GM23338 (cell line): ENCODE measurements at regions not wholly inside any gene's neighbourhood (a gene's known extent, or its start where the extent isn't known, plus 50 kb on each side); places are given as distances from the start of the nearest gene placed in this dataset.

Source experiments
- ATAC-seq: fragments of 200-7000 bp; cut with Tn5 transposase; 3 replicates; pipeline ENCODE4 v1.9.1; 2020
- DNase-seq: peaks from one replicate; pipeline ENCODE4 v3.0.0-alpha.2; 2015; ENCODE audit warnings: low spot score
- H2AFZ ChIP-seq: fragments of 200-600 bp; sonication (generic); 2 replicates; pipeline ENCODE4 v1.8.0; 2016; ENCODE audit warnings: antibody characterized with exemption, mild to moderate bottlenecking, moderate library complexity
- H3F3A ChIP-seq: fragments of 200-600 bp; sonication (generic); replicated peaks from 2 replicates; pipeline ENCODE4 v1.8.0; 2017; ENCODE audit warnings: antibody characterized with exemption, mixed run types, low read depth
- H3K27ac ChIP-seq: fragments of 200-600 bp; sonication (generic); 2 replicates; pipeline ENCODE4 v1.6.1; 2016; ENCODE audit warnings: low read depth
- H3K27me3 ChIP-seq: fragments of 200-600 bp; sonication (generic); 2 replicates; pipeline ENCODE4 v1.8.0; 2016; ENCODE audit warnings: mild to moderate bottlenecking, mixed run types, moderate library complexity; ENCODE audit not compliant: insufficient read depth
- H3K36me3 ChIP-seq: fragments of 200-600 bp; sonication (generic); 2 replicates; pipeline ENCODE4 v1.8.0; 2016; ENCODE audit warnings: mild to moderate bottlenecking; ENCODE audit not compliant: insufficient read depth
- H3K4me1 ChIP-seq: fragments of 200-600 bp; sonication (generic); 2 replicates; pipeline ENCODE4 v1.8.0; 2016; ENCODE audit warnings: mild to moderate bottlenecking, moderate library complexity; ENCODE audit not compliant: insufficient read depth
- H3K4me2 ChIP-seq: fragments of 200-600 bp; sonication (generic); 2 replicates; pipeline ENCODE4 v1.7.1; 2017; ENCODE audit warnings: mixed run types
- H3K4me3 ChIP-seq: fragments of 200-600 bp; sonication (generic); 2 replicates; pipeline ENCODE4 v1.6.1; 2016; ENCODE audit warnings: mixed run types
- H3K79me2 ChIP-seq: fragments of 200-600 bp; sonication (generic); replicated peaks from 2 replicates; pipeline ENCODE4 v1.8.0; 2017; ENCODE audit warnings: mild to moderate bottlenecking; ENCODE audit not compliant: insufficient read depth
- H3K9me2 ChIP-seq: fragments of 200-600 bp; sonication (generic); 2 replicates; pipeline ENCODE4 v1.8.0; 2017; ENCODE audit not compliant: insufficient read depth
- H4K20me1 ChIP-seq: fragments of 200-600 bp; sonication (generic); replicated peaks from 2 replicates; pipeline ENCODE4 v1.8.0; 2017; ENCODE audit warnings: mild to moderate bottlenecking; ENCODE audit not compliant: insufficient read depth
- H3K27ac Mint-ChIP-seq: 2 replicates; pipeline ENCODE4 v1.8.0; 2020; ENCODE audit warnings: inconsistent platforms, mild to moderate bottlenecking, moderate library complexity, mixed read lengths
- H3K27me3 Mint-ChIP-seq: 3 replicates; pipeline ENCODE4 v1.8.0; 2022; ENCODE audit warnings: low read depth, mild to moderate bottlenecking, moderate library complexity, mixed read lengths, inconsistent platforms; ENCODE audit not compliant: insufficient read depth, poor library complexity
- H3K36me3 Mint-ChIP-seq: 3 replicates; pipeline ENCODE4 v1.8.0; 2021; ENCODE audit warnings: low read depth, mild to moderate bottlenecking, inconsistent platforms, moderate library complexity, mixed read lengths
- H3K4me1 Mint-ChIP-seq: 3 replicates; pipeline ENCODE4 v1.8.0; 2020; ENCODE audit warnings: mild to moderate bottlenecking, inconsistent platforms, mixed read lengths
- H3K4me3 Mint-ChIP-seq: 3 replicates; pipeline ENCODE4 v1.8.0; 2021; ENCODE audit warnings: moderate library complexity, mild to moderate bottlenecking, inconsistent platforms, mixed read lengths
- H3K9me3 Mint-ChIP-seq: 3 replicates; pipeline ENCODE4 v1.8.0; 2020; ENCODE audit warnings: moderate library complexity, mild to moderate bottlenecking, inconsistent platforms, mixed read lengths
- CTCF ChIP-seq, 2 experiments: fragments of 200-600 bp in 1 of 2; sonication (generic) in 1 of 2; conservative IDR thresholded peaks; 2 replicates each; pipeline versions ENCODE4 v1.5.1 to v1.6.1; 2016 to 2017; ENCODE audit warnings: antibody characterized with exemption in 2 of 2, low read depth in 2 of 2, mild to moderate bottlenecking in 2 of 2, moderate library complexity in 1 of 2
- ETS1 ChIP-seq: IDR thresholded peaks from 2 replicates; pipeline ENCODE4 v1.6.1; 2016; ENCODE audit warnings: antibody characterized with exemption
- EZH2 ChIP-seq: fragments of 200-600 bp; sonication (generic); IDR thresholded peaks from one replicate; pipeline ENCODE4 v1.8.0; 2017; ENCODE audit warnings: antibody characterized with exemption, mild to moderate bottlenecking, low read depth; ENCODE audit not compliant: unreplicated experiment
- EZH2phosphoT487 ChIP-seq: fragments of 200-600 bp; sonication (generic); IDR thresholded peaks from one replicate; pipeline ENCODE4 v1.8.1; 2018; ENCODE audit warnings: antibody characterized with exemption; ENCODE audit not compliant: unreplicated experiment
- JUNB ChIP-seq: IDR thresholded peaks from one replicate; pipeline ENCODE4 v1.6.1; 2016; ENCODE audit warnings: antibody characterized with exemption; ENCODE audit not compliant: unreplicated experiment
- POLR2AphosphoS5 ChIP-seq: IDR thresholded peaks from 2 replicates; pipeline ENCODE4 v1.6.1; 2016; ENCODE audit warnings: antibody characterized with exemption, low read depth
- REST ChIP-seq: IDR thresholded peaks from one replicate; pipeline ENCODE4 v1.6.1; 2018; ENCODE audit warnings: antibody characterized with exemption; ENCODE audit not compliant: unreplicated experiment
- STAT1 ChIP-seq: IDR thresholded peaks from one replicate; pipeline ENCODE4 v1.6.1; 2016; ENCODE audit warnings: antibody characterized with exemption; ENCODE audit not compliant: unreplicated experiment
- ZNF114 ChIP-seq: fragments of 250-450 bp; sonication (Bioruptor Pico); IDR thresholded peaks from 2 replicates; pipeline ENCODE4 v1.5.0; 2020; ENCODE audit warnings: mild to moderate bottlenecking, moderate library complexity
- ZNF462 ChIP-seq: fragments of 250-450 bp; sonication (Bioruptor Pico); IDR thresholded peaks from 2 replicates; pipeline ENCODE4 v1.5.0; 2020; ENCODE audit warnings: mild to moderate bottlenecking, moderate library complexity

GRCh38 chr4:82172186-82172585 is 201.6 kb downstream of the HNRNPD start:
- Histone ChIP-seq H3K27me3 (no peaks in the 10 kb centered on the region), H3K36me3 (no peaks in the 10 kb centered on the region), H2AFZ (no peak overlapping the region), H4K20me1 (no peaks in the 10 kb centered on the region), H3F3A (no peaks in the 10 kb centered on the region), H3K79me2 (no peaks in the 10 kb centered on the region), H3K4me1 (no peaks in the 10 kb centered on the region), H3K27ac (no peak overlapping the region), H3K4me3 (no peak overlapping the region), H3K4me2 (no peak overlapping the region), H3K9me2 (no peaks in the 10 kb centered on the region)
- Mint-ChIP-seq H3K4me1 (no peaks in the 10 kb centered on the region), H3K4me3 (no peak overlapping the region), H3K9me3 (peaks cover 23% of the 10 kb centered on the region), H3K27me3 (no peaks in the 10 kb centered on the region), H3K36me3 (peaks cover 6% of the 10 kb centered on the region; the same call in 1 of the 3 replicates), H3K27ac (no peak overlapping the region)
- DNase-seq (no peak), ATAC-seq (no peak)
- no peak for TF ChIP-seq EZH2phosphoT487
- TF ChIP-seq ETS1: no peak
- no peak for TF ChIP-seq CTCF (conservative IDR thresholded peaks at IDR 0.05; ENCODE audit: low read depth in 2 of 2)
- TF ChIP-seq POLR2AphosphoS5: no peak
- no peak for TF ChIP-seq STAT1
- TF ChIP-seq REST: no peak
- no peak for TF ChIP-seq EZH2
- TF ChIP-seq JUNB: no peak
- TF ChIP-seq ZNF462 (CRISPR knock-in tag): no peak
- TF ChIP-seq ZNF114 (CRISPR knock-in tag): no peak
